ENCODE measurements at regions not wholly inside any gene's neighbourhood (a gene's known extent, or its start where the extent isn't known, plus 50 kb on each side); places are given as distances from the start of the nearest gene placed in this dataset.

DNA sequence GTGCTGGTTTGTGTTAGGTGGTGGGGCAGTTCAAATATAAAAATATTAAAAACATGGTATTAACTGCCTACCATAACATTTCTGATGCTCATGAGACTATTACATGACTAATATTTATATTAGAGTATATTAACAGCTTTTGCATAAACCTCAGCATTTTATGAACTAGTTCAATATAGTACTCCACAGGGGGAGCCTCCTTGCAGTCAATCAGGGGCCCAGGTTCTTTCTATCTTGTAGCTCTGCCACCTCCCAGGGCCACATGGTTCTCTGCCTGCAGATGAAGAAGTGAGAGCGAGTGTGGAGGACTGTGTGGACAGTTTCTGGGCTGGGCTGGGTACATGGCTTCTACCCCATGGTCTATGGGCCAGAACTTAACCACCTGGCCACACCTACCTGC, 159.5 kb downstream of the RPS24 start:
- Histone ChIP-seq H3K4me1 (no peaks in the 10 kb centered on the region), H3K27me3 (no peaks in the 10 kb centered on the region), H3K27ac (no peak overlapping the region), H3K9me3 (peaks cover 0 to 13% of the 10 kb centered on the region in 2 donors), H3K36me3 (no peaks in the 10 kb centered on the region), H3K4me3 (no peak overlapping the region)
- intact Hi-C loops (cut with DNase I) = no loop called here
- DNase-seq (no peak), ATAC-seq (no peak)
- TF ChIP-seq, protein P1, sequence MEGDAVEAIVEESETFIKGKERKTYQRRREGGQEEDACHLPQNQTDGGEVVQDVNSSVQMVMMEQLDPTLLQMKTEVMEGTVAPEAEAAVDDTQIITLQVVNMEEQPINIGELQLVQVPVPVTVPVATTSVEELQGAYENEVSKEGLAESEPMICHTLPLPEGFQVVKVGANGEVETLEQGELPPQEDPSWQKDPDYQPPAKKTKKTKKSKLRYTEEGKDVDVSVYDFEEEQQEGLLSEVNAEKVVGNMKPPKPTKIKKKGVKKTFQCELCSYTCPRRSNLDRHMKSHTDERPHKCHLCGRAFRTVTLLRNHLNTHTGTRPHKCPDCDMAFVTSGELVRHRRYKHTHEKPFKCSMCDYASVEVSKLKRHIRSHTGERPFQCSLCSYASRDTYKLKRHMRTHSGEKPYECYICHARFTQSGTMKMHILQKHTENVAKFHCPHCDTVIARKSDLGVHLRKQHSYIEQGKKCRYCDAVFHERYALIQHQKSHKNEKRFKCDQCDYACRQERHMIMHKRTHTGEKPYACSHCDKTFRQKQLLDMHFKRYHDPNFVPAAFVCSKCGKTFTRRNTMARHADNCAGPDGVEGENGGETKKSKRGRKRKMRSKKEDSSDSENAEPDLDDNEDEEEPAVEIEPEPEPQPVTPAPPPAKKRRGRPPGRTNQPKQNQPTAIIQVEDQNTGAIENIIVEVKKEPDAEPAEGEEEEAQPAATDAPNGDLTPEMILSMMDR (IDR thresholded peaks at IDR 0.05) = no peak

GRCh38 chr10:78194050-78194449, 160.4 kb downstream of the RPS24 start:
- intact Hi-C loops (cut with DNase I) = no loop called here
- no peaks in the 10 kb centered on the region for H3K27me3 ChIP-seq
- no peak overlapping the region for H3K27ac ChIP-seq
- H3K9me3 ChIP-seq = peaks cover 0 to 13% of the 10 kb centered on the region in 2 donors
- ATAC-seq (no peak), DNase-seq (no peak)
- H3K4me1 ChIP-seq = no peaks in the 10 kb centered on the region
- no peaks in the 10 kb centered on the region for H3K36me3 ChIP-seq
- TF ChIP-seq, protein P1 (IDR thresholded peaks at IDR 0.05) = no peak
- H3K4me3 ChIP-seq = no peak overlapping the region

DNA sequence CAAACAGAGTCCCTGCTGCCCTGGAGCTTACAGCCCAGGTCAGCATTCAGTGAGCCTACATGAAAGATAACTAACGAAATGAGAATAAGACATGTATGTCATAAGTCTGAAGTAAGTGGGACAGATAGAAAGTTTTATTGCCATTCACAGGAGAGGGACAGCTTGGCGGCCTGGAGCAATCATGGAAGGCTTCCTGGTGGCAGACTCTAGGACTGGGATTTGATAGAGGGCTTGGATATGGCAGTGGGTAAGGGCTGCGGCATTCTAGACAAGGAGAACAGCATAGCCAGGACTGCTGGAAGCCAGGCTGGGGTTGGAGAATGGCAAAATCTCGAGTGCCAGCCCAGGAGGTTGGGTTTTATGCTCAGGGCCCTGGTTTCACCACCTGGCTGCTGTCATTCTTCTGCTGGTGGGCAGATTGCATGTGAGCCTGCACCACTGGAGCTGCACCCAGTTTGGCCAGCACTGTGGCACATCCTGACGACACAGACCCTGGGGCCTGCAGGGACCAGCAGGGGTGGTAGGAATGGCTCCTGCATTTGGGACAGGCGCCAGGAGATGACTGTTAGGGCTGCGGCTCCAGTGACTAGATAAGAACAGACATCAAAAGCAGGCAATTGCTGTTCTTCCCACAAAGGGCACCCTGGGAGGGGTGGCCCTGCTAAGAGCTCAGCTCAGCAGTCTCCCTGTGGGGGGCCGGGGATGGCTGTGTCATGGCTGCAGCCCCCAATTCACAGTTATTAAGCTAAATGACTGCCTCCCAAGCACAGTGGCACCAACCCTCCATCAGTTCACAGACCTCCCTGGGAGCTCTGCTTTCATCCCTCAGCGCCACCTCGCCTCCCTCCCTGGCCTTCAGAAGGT, 161.1 kb downstream of the RPS24 start:
- Histone ChIP-seq H3K9me3 (peaks cover 0 to 13% of the 10 kb centered on the region in 2 donors), H3K27me3 (no peaks in the 10 kb centered on the region), H3K4me3 (no peak overlapping the region), H3K4me1 (no peaks in the 10 kb centered on the region), H3K27ac (no peak overlapping the region), H3K36me3 (no peaks in the 10 kb centered on the region)
- no peak for ATAC-seq
- intact Hi-C loops (cut with DNase I) = no loop called here
- DNase-seq = no peak
- TF ChIP-seq, protein P1 (IDR thresholded peaks at IDR 0.05) = no peak

GRCh38 chr10:78196396-78196795, 162.7 kb downstream of the RPS24 start:
- TF ChIP-seq, protein P1 (IDR thresholded peaks at IDR 0.05) = no peak
- Histone ChIP-seq H3K27ac (no peak overlapping the region), H3K27me3 (no peaks in the 10 kb centered on the region), H3K4me1 (no peaks in the 10 kb centered on the region), H3K4me3 (no peak overlapping the region), H3K36me3 (no peaks in the 10 kb centered on the region), H3K9me3 (peaks cover 0 to 13% of the 10 kb centered on the region in 2 donors)
- DNase-seq (no peak), ATAC-seq (no peak)
- intact Hi-C loops (cut with DNase I) = no loop called here

GRCh38 chr10:78196964-78197363, 163.3 kb downstream of the RPS24 start:
- Histone ChIP-seq H3K36me3 (no peaks in the 10 kb centered on the region), H3K4me1 (no peaks in the 10 kb centered on the region), H3K4me3 (no peak overlapping the region), H3K27ac (no peak overlapping the region), H3K9me3 (peaks cover 0 to 13% of the 10 kb centered on the region in 2 donors), H3K27me3 (no peaks in the 10 kb centered on the region)
- TF ChIP-seq, protein P1 (IDR thresholded peaks at IDR 0.05) = no peak
- intact Hi-C loops (cut with DNase I) = no loop called here
- ATAC-seq (peak; percentile 57), DNase-seq (no peak)

Measured in left lung (tissue), 4 donors.